OCI-LY7 (cell line): ENCODE measurements at regions not wholly inside any gene's neighbourhood (a gene's known extent, or its start where the extent isn't known, plus 50 kb on each side); places are given as distances from the start of the nearest gene placed in this dataset.
"Not testable (repeated sequence)": the region's sequence is repeated elsewhere in the genome, so short reads cannot be mapped to it uniquely, and the experiment has no call there.

Experiments used
- BruUV-seq: library from RNA; stranded (reverse); fragments of 400-500 nt; replicated peaks from 2 replicates; lab custom pipeline; 2021; lab: Mats Ljungman, UMichigan
- CTCF ChIA-PET: fragments of 300-600 bp; sonication (Branson Sonifier 250); formaldehyde crosslinking; loops from one replicate; lab custom pipeline; 2022; ENCODE audit warnings: antibody characterized with exemption; ENCODE audit not compliant: unreplicated experiment; lab: Charles Lee
- POLR2A ChIA-PET: fragments of 300-600 bp; sonication (Branson Sonifier 250); formaldehyde crosslinking; loops from one replicate; lab custom pipeline; 2022; ENCODE audit warnings: antibody characterized with exemption; lab: Charles Lee
- DNase-seq: peaks from one replicate; pipeline ENCODE4 v3.0.0-alpha.2; 2015; ENCODE audit warnings: low spot score
- H2AFZ ChIP-seq: fragments of 200-600 bp; sonication (generic), shearing (Covaris generic); 2 replicates; pipeline ENCODE4 v1.6.1; 2014; ENCODE audit warnings: mild to moderate bottlenecking, antibody characterized with exemption, low read length, moderate library complexity
- H3K27ac ChIP-seq: fragments of 200-600 bp; sonication (generic); 2 replicates; pipeline ENCODE4 v1.5.1; 2014; ENCODE audit warnings: mixed run types, low read depth, mild to moderate bottlenecking, moderate library complexity, low read length, inconsistent platforms; ENCODE audit not compliant: poor library complexity, severe bottlenecking
- H3K36me3 ChIP-seq: fragments of 200-600 bp; sonication (generic); 2 replicates; pipeline ENCODE4 v1.6.1; 2014; ENCODE audit warnings: mild to moderate bottlenecking, antibody characterized with exemption, low read length, moderate library complexity, mixed read lengths; ENCODE audit not compliant: insufficient read depth
- H3K4me1 ChIP-seq: fragments of 200-600 bp; sonication (generic); 2 replicates; pipeline ENCODE4 v1.5.1; 2014; ENCODE audit warnings: mild to moderate bottlenecking, low read length; ENCODE audit not compliant: insufficient read depth, poor library complexity, severe bottlenecking
- H3K4me2 ChIP-seq: fragments of 200-600 bp; sonication (generic); 2 replicates; pipeline ENCODE4 v1.6.1; 2014; ENCODE audit warnings: mild to moderate bottlenecking, low read length
- H3K4me3 ChIP-seq: fragments of 200-600 bp; sonication (generic); 2 replicates; pipeline ENCODE4 v1.5.1; 2014; ENCODE audit warnings: mild to moderate bottlenecking, low read depth, low read length; ENCODE audit not compliant: poor library complexity, severe bottlenecking
- H3K79me2 ChIP-seq: fragments of 200-600 bp; sonication (generic); 2 replicates; pipeline ENCODE4 v1.6.1; 2016; ENCODE audit warnings: low read depth, mild to moderate bottlenecking, low read length, moderate library complexity, mixed read lengths; ENCODE audit not compliant: insufficient read depth
- H3K9me2 ChIP-seq: fragments of 200-600 bp; sonication (generic); 2 replicates; pipeline ENCODE4 v1.6.1; 2016; ENCODE audit warnings: mild to moderate bottlenecking, low read length, mixed read lengths; ENCODE audit not compliant: insufficient read depth
- H3K9me3 ChIP-seq: fragments of 200-600 bp; sonication (generic); 2 replicates; pipeline ENCODE4 v1.6.1; 2014; ENCODE audit warnings: mild to moderate bottlenecking, mixed run types, low read length, mixed read lengths
- H4K20me1 ChIP-seq: fragments of 200-600 bp; sonication (generic); 2 replicates; pipeline ENCODE4 v1.6.1; 2014; ENCODE audit warnings: mild to moderate bottlenecking, antibody characterized with exemption, low read length, moderate library complexity, mixed read lengths; ENCODE audit not compliant: insufficient read depth
- EZH2phosphoT487 ChIP-seq: fragments of 200-600 bp; sonication (generic); IDR thresholded peaks from 2 replicates; pipeline ENCODE4 v1.6.1; 2018; ENCODE audit warnings: low read depth, borderline replicate concordance, mild to moderate bottlenecking, mixed run types, antibody characterized with exemption, low read length, moderate library complexity, mixed read lengths
- intact Hi-C: fragments of 100-400 bp; cut with micrococcal nuclease; formaldehyde crosslinking; loops from one replicate; pipeline ENCODE4 v1.10.0; 2022; ENCODE audit not compliant: unreplicated experiment
- TF ChIP-seq, protein P1 (sequence below): fragments of 200-600 bp; sonication (generic); conservative IDR thresholded peaks from 2 replicates; pipeline ENCODE4 v1.5.1; 2014; ENCODE audit warnings: mild to moderate bottlenecking, antibody characterized with exemption, low read length, moderate library complexity, mixed read lengths

DNA sequence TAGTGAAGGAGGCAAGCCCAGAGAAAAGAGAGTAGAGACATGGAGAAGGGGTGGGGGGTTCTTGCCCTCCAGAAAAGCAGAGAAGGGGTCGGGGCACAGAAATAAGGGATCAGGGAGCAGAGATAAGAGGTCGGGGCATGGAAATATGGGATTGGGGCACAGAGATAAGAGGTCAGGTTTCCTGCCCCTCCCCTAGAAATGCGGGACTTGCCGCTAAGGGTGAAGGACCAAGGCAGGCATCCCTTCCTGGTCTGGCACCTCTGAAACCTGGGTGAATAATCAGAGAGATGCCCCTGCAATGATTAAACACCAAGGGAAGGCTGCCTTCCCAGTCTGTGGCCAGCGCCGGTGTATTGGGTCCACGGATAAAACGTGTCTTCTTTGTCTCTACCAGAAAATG is 584.5 kb upstream of the MDGA2 start:
- H3K9me3 ChIP-seq, H3K9me2 ChIP-seq, H3K4me1 ChIP-seq, H3K36me3 ChIP-seq, intact Hi-C loops, H2AFZ ChIP-seq, H3K79me2 ChIP-seq, CTCF ChIA-PET, DNase-seq, POLR2A ChIA-PET, H4K20me1 ChIP-seq, H3K4me3 ChIP-seq, H3K27ac ChIP-seq, H3K4me2 ChIP-seq, BruUV-seq: not testable (repeated sequence)

DNA sequence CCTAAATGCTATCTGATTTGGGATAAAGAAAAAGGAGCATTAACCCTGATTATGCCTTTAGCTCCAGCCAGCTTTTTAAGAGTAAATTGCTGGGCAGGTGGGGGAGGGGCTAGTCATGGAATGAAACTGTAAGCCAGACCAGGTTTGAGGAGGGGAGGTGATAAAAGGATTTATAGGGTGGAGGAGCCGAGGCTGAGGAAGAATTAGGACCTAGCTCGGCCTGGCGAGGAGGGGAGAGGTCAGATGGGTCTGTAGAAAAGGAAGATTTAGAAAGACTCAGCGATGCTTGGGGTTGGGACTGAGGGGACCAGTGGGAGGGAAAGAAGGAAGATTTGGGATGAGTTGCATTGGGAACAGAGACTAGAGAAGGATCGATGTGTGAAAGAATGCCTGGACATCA is 583.8 kb upstream of the MDGA2 start:
- H2AFZ ChIP-seq, CTCF ChIA-PET, H4K20me1 ChIP-seq, H3K4me1 ChIP-seq, H3K36me3 ChIP-seq, H3K9me3 ChIP-seq, DNase-seq, H3K27ac ChIP-seq, H3K4me3 ChIP-seq, H3K9me2 ChIP-seq, BruUV-seq, intact Hi-C loops, H3K4me2 ChIP-seq, H3K79me2 ChIP-seq, POLR2A ChIA-PET: not testable (repeated sequence)

DNA sequence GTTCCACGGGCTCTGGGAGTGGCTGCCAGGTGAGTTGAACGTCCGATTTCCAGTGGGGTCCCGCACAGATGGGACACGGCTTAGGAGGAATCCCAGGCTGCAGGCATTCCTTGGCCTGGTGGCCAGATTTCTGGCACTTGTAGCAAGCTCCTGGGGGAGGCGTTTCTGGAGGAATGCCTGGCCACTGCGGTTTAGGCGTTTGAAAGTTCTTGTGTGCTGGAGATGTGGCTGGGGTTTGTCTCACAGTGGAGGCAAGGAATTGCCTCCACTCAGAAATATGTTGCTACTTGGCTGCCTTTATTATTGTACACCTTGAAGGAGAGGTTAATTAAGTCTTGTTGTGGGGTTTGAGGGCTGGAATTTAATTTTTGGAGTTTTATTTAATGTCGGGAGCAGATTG is 583.3 kb upstream of the MDGA2 start:
- H4K20me1 ChIP-seq, POLR2A ChIA-PET, H3K36me3 ChIP-seq, CTCF ChIA-PET, H3K9me3 ChIP-seq, DNase-seq, H2AFZ ChIP-seq, H3K79me2 ChIP-seq, H3K27ac ChIP-seq, H3K4me1 ChIP-seq, intact Hi-C loops, H3K9me2 ChIP-seq, H3K4me2 ChIP-seq, H3K4me3 ChIP-seq, BruUV-seq: not testable (repeated sequence)

DNA sequence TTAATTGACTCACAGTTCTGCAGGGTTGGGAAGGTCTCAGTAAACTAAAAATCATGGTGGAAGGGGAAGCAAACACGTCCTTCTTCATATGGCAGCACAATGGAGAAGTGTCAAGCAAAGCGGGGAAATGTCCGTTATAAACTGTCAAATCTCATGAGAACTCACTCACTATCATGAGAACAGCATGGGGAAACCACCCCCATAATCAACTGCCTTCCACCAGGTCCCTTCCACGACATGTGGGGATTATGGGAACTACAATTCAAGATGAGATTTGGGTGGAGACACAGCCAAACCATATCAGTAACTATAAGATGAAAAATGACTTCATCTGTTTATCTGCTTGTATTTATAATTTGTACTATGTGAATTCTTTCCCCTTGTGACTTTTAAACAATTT is 577.6 kb upstream of the MDGA2 start:
- H3K9me3 ChIP-seq, result no peaks in the 10 kb centered on the region
- no TSS peak for BruUV-seq
- no peak overlapping the region for H3K4me2 ChIP-seq
- no peaks in the 10 kb centered on the region for H3K79me2 ChIP-seq
- no peak for DNase-seq
- H3K27ac ChIP-seq, result no peak overlapping the region
- CTCF ChIA-PET, result no interaction called here
- POLR2A ChIA-PET, result interaction anchor here (0.6 kb wide), 1 partner anchor 23 kb away, joined by 3 read pairs; no protein-coding TSS in a partner anchor
- no peaks in the 10 kb centered on the region for H4K20me1 ChIP-seq
- no peaks in the 10 kb centered on the region for H3K4me1 ChIP-seq
- no peak overlapping the region for H2AFZ ChIP-seq
- H3K36me3 ChIP-seq, result no peaks in the 10 kb centered on the region
- no peak overlapping the region for H3K4me3 ChIP-seq
- intact Hi-C loops, result no loop called here
- H3K9me2 ChIP-seq, result no peaks in the 10 kb centered on the region
- TF ChIP-seq, protein P1, sequence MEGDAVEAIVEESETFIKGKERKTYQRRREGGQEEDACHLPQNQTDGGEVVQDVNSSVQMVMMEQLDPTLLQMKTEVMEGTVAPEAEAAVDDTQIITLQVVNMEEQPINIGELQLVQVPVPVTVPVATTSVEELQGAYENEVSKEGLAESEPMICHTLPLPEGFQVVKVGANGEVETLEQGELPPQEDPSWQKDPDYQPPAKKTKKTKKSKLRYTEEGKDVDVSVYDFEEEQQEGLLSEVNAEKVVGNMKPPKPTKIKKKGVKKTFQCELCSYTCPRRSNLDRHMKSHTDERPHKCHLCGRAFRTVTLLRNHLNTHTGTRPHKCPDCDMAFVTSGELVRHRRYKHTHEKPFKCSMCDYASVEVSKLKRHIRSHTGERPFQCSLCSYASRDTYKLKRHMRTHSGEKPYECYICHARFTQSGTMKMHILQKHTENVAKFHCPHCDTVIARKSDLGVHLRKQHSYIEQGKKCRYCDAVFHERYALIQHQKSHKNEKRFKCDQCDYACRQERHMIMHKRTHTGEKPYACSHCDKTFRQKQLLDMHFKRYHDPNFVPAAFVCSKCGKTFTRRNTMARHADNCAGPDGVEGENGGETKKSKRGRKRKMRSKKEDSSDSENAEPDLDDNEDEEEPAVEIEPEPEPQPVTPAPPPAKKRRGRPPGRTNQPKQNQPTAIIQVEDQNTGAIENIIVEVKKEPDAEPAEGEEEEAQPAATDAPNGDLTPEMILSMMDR, result no peak
- TF ChIP-seq EZH2phosphoT487, result no peak
